SK-N-SH treated with all-trans-retinoic acid at 6 μM for 48 hours (cell line): ENCODE measurements at regions not wholly inside any gene's neighbourhood (a gene's known extent, or its start where the extent isn't known, plus 50 kb on each side); places are given as distances from the start of the nearest gene placed in this dataset.
A peak's percentile ranks its signal among the peaks of the same experiment; 100 is the strongest.

Source experiments
- ATAC-seq: fragments of 200-7000 bp; cut with Tn5 transposase; 3 replicates; pipeline ENCODE4 v1.9.1; 2020; ENCODE audit warnings: mild to moderate bottlenecking, moderate library complexity
- ARNTL ChIP-seq: fragments of 450-650 bp; formaldehyde crosslinking; IDR thresholded peaks from 2 replicates; pipeline ENCODE4 v1.5.0; 2020; ENCODE audit warnings: low read depth, mild to moderate bottlenecking, moderate library complexity, borderline replicate concordance
- CSDC2 ChIP-seq: fragments of 250-450 bp; sonication (Bioruptor Pico); IDR thresholded peaks from 2 replicates; pipeline ENCODE4 v1.5.0; 2020; ENCODE audit warnings: mild to moderate bottlenecking, moderate library complexity
- ESRRG ChIP-seq: fragments of 250-450 bp; sonication (Bioruptor Pico); IDR thresholded peaks from 2 replicates; pipeline ENCODE4 v1.6.1; 2021; ENCODE audit warnings: mild to moderate bottlenecking
- GLIS3 ChIP-seq: fragments of 250-450 bp; sonication (Bioruptor Pico); IDR thresholded peaks from 2 replicates; pipeline ENCODE4 v1.5.0; 2020; ENCODE audit warnings: mild to moderate bottlenecking, moderate library complexity
- ISL1 ChIP-seq: fragments of 250-450 bp; sonication (Bioruptor Pico); IDR thresholded peaks from 2 replicates; pipeline ENCODE4 v2.1.2; 2022; ENCODE audit warnings: mild to moderate bottlenecking, moderate library complexity
- PPARA ChIP-seq: fragments of 250-450 bp; sonication (Bioruptor Pico); IDR thresholded peaks from 2 replicates; pipeline ENCODE4 v1.5.0; 2020; ENCODE audit warnings: mild to moderate bottlenecking, borderline replicate concordance
- RARB ChIP-seq: fragments of 250-450 bp; sonication (Bioruptor Pico); IDR thresholded peaks from 2 replicates; pipeline ENCODE4 v1.8.0; 2021; ENCODE audit warnings: mild to moderate bottlenecking, moderate library complexity
- TCF4 ChIP-seq: fragments of 250-450 bp; sonication (Bioruptor Pico); IDR thresholded peaks from 2 replicates; pipeline ENCODE4 v1.8.0; 2021; ENCODE audit warnings: mild to moderate bottlenecking, moderate library complexity, borderline replicate concordance
- TOX ChIP-seq: fragments of 250-450 bp; sonication (Bioruptor Pico); IDR thresholded peaks from 2 replicates; pipeline ENCODE4 v1.8.0; 2021; ENCODE audit warnings: mild to moderate bottlenecking, moderate library complexity, borderline replicate concordance
- ZC3H10 ChIP-seq: fragments of 250-450 bp; sonication (Bioruptor Pico); IDR thresholded peaks from 2 replicates; pipeline ENCODE4 v1.5.1; 2021; ENCODE audit warnings: mild to moderate bottlenecking, moderate library complexity
- ZFP3 ChIP-seq: fragments of 250-450 bp; sonication (Bioruptor Pico); IDR thresholded peaks from 2 replicates; pipeline ENCODE4 v1.5.0; 2020; ENCODE audit warnings: mild to moderate bottlenecking, moderate library complexity
- ZFP30 ChIP-seq: fragments of 450-650 bp; formaldehyde crosslinking; IDR thresholded peaks from 2 replicates; pipeline ENCODE4 v1.5.0; 2022; ENCODE audit warnings: mild to moderate bottlenecking, moderate library complexity
- ZNF565 ChIP-seq: fragments of 450-650 bp; formaldehyde crosslinking; conservative IDR thresholded peaks from 2 replicates; pipeline ENCODE4 v1.5.0; 2020; ENCODE audit warnings: low read depth, mild to moderate bottlenecking, moderate library complexity
- ZNF70 ChIP-seq: fragments of 450-650 bp; formaldehyde crosslinking; IDR thresholded peaks from 2 replicates; pipeline ENCODE4 v1.5.0; 2020; ENCODE audit warnings: mild to moderate bottlenecking, moderate library complexity
- ZNF8 ChIP-seq: fragments of 450-650 bp; formaldehyde crosslinking; IDR thresholded peaks from 2 replicates; pipeline ENCODE4 v1.5.0; 2020; ENCODE audit warnings: mild to moderate bottlenecking, moderate library complexity
- TF ChIP-seq, protein P1 (sequence below): fragments of 250-450 bp; sonication (Bioruptor Pico); IDR thresholded peaks from 2 replicates; pipeline ENCODE4 v1.5.1; 2020; ENCODE audit warnings: low read depth, mild to moderate bottlenecking, moderate library complexity
- TF ChIP-seq, protein P2 (sequence below): fragments of 250-450 bp; sonication (Bioruptor Pico); IDR thresholded peaks from 2 replicates; pipeline ENCODE4 v1.8.0; 2020; ENCODE audit warnings: mild to moderate bottlenecking, moderate library complexity, borderline replicate concordance
- TF ChIP-seq, protein P3 (sequence below): fragments of 250-450 bp; sonication (Bioruptor Pico); IDR thresholded peaks from 2 replicates; pipeline ENCODE4 v1.5.1; 2021; ENCODE audit warnings: mild to moderate bottlenecking, moderate library complexity
- TF ChIP-seq, protein P4 (sequence below): fragments of 250-450 bp; sonication (Bioruptor Pico); IDR thresholded peaks from 2 replicates; pipeline ENCODE4 v1.5.0; 2020; ENCODE audit warnings: mild to moderate bottlenecking, moderate library complexity
- TF ChIP-seq, protein P5 (sequence below): fragments of 250-450 bp; sonication (Bioruptor Pico); IDR thresholded peaks from 2 replicates; pipeline ENCODE4 v1.8.0; 2021; ENCODE audit warnings: low read depth, mild to moderate bottlenecking, moderate library complexity, borderline replicate concordance

DNA sequence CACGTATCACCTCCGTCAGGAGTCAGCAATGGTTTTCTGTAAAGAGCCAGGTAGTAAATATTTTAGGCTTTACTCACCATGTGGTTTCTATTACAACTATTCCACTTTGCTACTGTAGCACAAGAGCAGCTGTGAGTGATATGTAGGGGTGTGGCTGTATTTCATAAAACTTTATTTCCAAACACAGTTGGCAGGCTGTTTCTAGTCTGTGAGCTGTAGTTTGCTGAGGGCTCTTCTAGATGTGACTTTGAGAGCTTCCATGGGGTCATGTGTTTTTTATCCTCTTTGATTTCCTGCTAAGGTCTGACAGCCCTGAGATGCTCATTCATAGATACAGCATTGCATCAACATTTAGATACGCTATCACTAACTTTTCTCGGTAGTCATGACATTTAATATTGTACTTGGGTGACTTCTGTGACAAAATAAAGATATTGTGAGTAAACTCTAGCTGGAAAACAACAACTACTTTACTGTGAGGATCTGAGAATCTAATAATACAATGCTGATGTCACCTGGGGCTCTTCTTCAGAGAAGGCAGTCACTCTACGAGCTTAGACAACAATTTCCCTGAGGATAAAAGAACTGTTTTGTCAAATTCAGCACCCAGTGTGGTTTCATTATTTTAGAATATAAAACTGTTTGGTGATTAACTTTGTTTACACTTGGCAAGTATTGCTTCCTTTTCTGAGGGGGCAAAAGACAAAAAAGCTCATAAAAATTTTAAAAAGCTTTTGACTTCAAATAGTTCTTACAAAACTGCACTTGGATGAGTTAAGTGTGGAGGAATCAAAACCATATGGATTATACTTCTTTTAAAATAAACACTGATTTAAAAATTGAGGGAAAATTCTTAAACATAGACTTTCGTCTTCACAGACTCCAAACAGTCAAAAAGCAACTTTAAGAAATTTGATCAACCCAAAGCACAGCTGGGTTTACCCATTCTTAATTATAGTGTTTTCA, 231.2 kb upstream of the DCN start (continued):
- TF ChIP-seq GLIS3, result 0 out of 2 replicates have a peak, but pooled peaks have one; percentile 30
- TF ChIP-seq ZC3H10 (CRISPR knock-in tag), result no peak
- no peak for TF ChIP-seq ARNTL (CRISPR knock-in tag)
- 0 out of 2 replicates have a peak, but pooled peaks have one; percentile 17 for TF ChIP-seq ZFP3 (CRISPR knock-in tag)
- TF ChIP-seq TOX (CRISPR knock-in tag), result no peak
- peak; percentile 91 for TF ChIP-seq ISL1 (CRISPR knock-in tag)
- TF ChIP-seq, all 23 proteins: peak for 10

DNA sequence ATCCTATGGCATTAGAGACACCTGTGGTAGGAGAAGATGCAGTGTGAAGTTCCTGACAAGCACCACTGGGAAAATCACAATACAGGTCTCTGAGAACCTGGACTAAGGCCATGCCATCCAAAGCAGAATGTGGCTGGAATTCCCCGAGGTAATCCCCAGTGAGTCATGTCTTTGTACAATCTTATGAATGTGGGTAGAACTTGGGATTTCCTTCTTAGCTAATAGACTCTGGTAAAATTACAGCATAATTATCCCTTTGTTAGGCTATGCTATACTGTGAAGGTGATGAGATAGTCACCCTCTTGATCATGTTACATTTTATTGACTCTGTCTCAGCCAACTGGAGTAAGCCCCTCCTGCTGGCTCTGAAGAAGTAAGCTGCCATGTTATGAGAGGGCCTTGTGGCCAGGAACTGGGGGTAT, 224.3 kb upstream of the DCN start:
- ATAC-seq, result no peak; the same call in 2 of the 3 replicates
- TF ChIP-seq TCF4 (no peak), ZC3H10 (CRISPR knock-in tag) (no peak), PPARA (CRISPR knock-in tag) (no peak), RARB (CRISPR knock-in tag) (no peak), CSDC2 (CRISPR knock-in tag) (no peak), ISL1 (CRISPR knock-in tag) (no peak), ZFP3 (CRISPR knock-in tag) (no peak), ARNTL (CRISPR knock-in tag) (no peak), GLIS3 (no peak), ZFP30 (CRISPR knock-in tag) (no peak), ZNF70 (CRISPR knock-in tag) (no peak), ZNF565 (no peak)
- TF ChIP-seq, protein P1, sequence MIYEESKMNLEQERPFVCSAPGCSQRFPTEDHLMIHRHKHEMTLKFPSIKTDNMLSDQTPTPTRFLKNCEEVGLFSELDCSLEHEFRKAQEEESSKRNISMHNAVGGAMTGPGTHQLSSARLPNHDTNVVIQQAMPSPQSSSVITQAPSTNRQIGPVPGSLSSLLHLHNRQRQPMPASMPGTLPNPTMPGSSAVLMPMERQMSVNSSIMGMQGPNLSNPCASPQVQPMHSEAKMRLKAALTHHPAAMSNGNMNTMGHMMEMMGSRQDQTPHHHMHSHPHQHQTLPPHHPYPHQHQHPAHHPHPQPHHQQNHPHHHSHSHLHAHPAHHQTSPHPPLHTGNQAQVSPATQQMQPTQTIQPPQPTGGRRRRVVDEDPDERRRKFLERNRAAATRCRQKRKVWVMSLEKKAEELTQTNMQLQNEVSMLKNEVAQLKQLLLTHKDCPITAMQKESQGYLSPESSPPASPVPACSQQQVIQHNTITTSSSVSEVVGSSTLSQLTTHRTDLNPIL (CRISPR knock-in tag), result no peak
- TF ChIP-seq, protein P2, sequence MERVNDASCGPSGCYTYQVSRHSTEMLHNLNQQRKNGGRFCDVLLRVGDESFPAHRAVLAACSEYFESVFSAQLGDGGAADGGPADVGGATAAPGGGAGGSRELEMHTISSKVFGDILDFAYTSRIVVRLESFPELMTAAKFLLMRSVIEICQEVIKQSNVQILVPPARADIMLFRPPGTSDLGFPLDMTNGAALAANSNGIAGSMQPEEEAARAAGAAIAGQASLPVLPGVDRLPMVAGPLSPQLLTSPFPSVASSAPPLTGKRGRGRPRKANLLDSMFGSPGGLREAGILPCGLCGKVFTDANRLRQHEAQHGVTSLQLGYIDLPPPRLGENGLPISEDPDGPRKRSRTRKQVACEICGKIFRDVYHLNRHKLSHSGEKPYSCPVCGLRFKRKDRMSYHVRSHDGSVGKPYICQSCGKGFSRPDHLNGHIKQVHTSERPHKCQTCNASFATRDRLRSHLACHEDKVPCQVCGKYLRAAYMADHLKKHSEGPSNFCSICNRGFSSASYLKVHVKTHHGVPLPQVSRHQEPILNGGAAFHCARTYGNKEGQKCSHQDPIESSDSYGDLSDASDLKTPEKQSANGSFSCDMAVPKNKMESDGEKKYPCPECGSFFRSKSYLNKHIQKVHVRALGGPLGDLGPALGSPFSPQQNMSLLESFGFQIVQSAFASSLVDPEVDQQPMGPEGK, result no peak
- TF ChIP-seq, protein P3, sequence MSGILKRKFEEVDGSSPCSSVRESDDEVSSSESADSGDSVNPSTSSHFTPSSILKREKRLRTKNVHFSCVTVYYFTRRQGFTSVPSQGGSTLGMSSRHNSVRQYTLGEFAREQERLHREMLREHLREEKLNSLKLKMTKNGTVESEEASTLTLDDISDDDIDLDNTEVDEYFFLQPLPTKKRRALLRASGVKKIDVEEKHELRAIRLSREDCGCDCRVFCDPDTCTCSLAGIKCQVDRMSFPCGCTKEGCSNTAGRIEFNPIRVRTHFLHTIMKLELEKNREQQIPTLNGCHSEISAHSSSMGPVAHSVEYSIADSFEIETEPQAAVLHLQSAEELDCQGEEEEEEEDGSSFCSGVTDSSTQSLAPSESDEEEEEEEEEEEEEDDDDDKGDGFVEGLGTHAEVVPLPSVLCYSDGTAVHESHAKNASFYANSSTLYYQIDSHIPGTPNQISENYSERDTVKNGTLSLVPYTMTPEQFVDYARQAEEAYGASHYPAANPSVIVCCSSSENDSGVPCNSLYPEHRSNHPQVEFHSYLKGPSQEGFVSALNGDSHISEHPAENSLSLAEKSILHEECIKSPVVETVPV (CRISPR knock-in tag), result no peak
- TF ChIP-seq, protein P4, sequence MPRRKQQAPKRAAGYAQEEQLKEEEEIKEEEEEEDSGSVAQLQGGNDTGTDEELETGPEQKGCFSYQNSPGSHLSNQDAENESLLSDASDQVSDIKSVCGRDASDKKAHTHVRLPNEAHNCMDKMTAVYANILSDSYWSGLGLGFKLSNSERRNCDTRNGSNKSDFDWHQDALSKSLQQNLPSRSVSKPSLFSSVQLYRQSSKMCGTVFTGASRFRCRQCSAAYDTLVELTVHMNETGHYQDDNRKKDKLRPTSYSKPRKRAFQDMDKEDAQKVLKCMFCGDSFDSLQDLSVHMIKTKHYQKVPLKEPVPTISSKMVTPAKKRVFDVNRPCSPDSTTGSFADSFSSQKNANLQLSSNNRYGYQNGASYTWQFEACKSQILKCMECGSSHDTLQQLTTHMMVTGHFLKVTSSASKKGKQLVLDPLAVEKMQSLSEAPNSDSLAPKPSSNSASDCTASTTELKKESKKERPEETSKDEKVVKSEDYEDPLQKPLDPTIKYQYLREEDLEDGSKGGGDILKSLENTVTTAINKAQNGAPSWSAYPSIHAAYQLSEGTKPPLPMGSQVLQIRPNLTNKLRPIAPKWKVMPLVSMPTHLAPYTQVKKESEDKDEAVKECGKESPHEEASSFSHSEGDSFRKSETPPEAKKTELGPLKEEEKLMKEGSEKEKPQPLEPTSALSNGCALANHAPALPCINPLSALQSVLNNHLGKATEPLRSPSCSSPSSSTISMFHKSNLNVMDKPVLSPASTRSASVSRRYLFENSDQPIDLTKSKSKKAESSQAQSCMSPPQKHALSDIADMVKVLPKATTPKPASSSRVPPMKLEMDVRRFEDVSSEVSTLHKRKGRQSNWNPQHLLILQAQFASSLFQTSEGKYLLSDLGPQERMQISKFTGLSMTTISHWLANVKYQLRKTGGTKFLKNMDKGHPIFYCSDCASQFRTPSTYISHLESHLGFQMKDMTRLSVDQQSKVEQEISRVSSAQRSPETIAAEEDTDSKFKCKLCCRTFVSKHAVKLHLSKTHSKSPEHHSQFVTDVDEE (CRISPR knock-in tag), result no peak

DNA sequence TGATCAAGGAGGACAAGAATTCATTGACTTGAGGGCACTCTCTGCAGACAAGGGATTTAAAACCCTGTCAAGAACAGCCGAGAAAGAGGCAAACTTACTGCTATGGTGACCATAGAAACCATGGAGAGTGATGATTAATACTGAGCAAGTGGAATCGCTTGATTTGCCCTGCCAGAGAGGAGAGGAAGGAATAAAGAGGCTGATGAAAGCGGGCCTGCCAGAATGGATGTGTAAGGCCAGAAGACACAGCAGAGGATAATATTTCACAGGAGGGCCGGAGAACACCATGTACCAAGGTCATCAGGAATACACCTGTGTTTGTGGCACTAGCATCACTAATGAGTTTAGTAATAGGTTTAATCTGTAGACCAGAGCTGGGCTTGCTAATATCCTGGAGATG, 221.8 kb upstream of the DCN start:
- ATAC-seq, result no peak
- TF ChIP-seq ZFP3 (CRISPR knock-in tag) (no peak), ZNF8 (CRISPR knock-in tag) (no peak), TCF4 (no peak), PPARA (CRISPR knock-in tag) (no peak), TOX (CRISPR knock-in tag) (no peak), ESRRG (no peak), ISL1 (CRISPR knock-in tag) (no peak)
- TF ChIP-seq, protein P1 (CRISPR knock-in tag), result no peak
- TF ChIP-seq, protein P5, sequence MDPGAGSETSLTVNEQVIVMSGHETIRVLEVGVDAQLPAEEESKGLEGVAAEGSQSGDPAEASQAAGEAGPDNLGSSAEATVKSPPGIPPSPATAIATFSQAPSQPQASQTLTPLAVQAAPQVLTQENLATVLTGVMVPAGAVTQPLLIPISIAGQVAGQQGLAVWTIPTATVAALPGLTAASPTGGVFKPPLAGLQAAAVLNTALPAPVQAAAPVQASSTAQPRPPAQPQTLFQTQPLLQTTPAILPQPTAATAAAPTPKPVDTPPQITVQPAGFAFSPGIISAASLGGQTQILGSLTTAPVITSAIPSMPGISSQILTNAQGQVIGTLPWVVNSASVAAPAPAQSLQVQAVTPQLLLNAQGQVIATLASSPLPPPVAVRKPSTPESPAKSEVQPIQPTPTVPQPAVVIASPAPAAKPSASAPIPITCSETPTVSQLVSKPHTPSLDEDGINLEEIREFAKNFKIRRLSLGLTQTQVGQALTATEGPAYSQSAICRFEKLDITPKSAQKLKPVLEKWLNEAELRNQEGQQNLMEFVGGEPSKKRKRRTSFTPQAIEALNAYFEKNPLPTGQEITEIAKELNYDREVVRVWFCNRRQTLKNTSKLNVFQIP (CRISPR knock-in tag), result no peak
- TF ChIP-seq, protein P4 (CRISPR knock-in tag), result no peak
- TF ChIP-seq, protein P3 (CRISPR knock-in tag), result no peak
